Middle frontal gyrus (tissue), 1 donor: ENCODE measurements at regions not wholly inside any gene's neighbourhood (a gene's known extent, or its start where the extent isn't known, plus 50 kb on each side); places are given as distances from the start of the nearest gene placed in this dataset.
"Not testable (repeated sequence)": the region's sequence is repeated elsewhere in the genome, so short reads cannot be mapped to it uniquely, and the experiment has no call there.

Experiments used
- DNase-seq: peaks from one replicate; pipeline ENCODE4 v3.0.0-alpha.2; 2015; ENCODE audit warnings: low spot score; ENCODE audit errors: extremely low spot score

DNA sequence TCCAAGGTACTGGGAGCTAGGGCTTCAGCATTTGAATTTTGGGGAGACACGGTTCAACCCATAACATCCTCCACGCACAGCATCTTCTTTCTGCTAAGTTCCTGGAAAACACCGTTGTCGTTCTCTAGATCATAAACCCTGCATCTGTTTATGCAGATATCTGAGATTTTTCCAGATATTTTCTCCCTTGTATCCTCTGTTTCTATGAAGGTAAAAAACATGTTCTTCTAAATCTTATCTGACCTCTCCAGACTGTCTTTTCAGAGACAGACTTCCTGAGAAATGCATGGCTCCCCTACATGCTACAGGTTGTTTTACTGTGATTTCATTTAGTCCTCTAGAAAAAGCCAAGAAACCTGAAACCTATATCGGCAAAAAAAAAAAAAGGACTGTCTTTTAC, 152.3 kb upstream of the KLF3 start:
- no peak for DNase-seq

DNA sequence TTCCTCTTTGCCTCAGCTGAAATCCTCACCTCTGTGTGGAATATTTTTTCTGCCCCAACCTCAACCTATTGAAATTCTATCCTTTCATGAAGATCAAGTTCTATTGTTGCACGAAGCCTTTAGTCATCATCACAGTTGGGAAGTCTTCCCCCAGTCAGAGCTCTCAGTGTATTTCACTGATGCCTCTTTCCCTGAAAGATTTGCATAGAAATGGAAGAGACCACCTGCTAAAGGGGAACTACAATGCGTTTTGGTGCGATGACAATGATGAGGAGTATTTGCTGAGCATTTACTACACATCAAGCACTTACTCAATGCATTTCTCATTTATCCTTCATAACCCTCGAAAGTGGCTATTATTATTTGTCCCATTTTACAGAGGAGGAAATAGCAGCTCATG, 151.2 kb upstream of the KLF3 start:
- no peak for DNase-seq

DNA sequence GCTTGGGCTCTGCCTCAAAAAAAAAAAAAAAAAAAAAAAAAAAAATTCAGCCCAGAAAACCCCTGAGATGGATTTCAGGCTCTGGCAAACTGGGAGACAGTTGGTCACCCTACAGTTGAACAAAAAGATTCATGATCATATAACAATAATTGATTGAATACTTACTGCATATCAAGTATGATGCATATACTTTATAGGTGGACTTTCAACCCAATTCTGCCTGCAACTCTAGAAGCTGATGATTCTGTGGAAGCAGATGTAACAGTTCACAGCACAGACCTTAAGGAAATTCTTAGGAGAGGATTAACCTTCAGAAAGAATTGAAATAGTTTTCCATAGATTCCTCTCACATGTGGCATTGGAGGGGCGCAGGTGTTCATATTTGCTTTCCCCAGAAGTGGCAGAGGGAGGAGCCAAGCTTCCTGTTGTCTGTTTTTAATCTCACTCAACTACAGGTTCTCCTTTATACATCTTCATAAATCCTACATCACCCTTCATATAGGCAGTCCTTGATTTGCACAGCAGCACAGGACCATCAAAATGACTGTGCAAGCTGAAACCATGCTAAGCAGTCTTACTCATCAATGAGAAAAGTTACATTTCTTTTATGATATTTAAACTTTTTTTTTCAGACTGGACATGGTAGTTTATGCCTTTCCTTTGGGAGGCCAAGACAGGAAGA, 149.4 kb upstream of the KLF3 start:
- DNase-seq = no peak

DNA sequence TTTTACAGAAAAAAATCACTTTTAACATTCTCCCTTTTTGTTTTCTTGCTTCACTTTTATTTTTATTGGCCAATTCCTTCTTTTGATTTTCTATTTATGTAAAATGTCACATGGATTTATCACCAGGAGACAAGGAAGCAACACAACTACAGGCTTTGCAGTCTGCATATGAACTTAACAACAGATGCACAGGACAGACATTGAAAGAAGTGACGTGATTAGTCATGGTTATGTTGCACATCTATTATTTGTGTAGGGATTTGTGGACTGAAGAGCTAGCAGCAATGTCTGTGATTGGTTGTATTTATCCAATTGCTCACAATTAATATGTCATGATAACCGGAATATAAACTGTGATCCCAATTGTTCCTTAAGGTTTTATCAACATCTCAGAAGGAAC, 147.8 kb upstream of the KLF3 start:
- no peak for DNase-seq

DNA sequence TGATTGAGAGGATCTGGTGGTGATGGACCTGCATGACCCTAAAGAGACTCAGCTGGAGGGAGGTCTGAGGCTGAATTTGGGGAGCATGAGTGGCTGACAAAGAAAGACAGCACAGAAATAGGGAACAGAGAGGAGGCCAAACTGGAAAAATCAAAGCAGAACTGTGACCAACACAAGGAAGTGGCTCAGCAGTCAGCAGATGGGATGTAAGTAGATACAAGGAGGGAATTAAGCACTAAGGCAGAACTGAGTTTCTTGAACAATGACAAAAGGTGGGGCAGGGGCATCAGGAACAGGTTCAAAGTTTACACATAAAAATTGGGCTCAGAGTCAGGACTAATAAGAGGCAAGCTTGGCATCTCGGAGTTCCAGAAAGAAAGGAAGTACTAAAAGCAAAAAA, 144.3 kb upstream of the KLF3 start:
- DNase-seq = no peak

DNA sequence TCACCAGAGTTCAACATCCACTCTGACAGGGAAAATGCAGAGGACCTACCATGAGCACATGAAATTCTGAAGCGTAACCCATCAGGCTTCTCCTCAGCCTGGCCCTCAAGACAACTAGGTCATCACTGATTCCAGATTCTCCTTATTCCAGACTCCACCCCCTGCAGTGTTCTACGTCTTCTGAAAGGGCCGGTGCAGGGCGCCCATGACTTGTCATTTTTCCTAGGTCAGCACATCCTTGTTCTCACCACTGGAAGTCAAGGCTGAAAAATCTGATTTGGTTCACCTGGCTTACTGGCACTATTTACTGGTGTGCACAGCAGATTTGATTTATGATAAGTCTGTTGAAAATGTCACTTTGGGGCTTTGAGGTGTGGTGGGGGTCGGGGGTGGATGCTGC, 140.9 kb upstream of the KLF3 start:
- no peak for DNase-seq

DNA sequence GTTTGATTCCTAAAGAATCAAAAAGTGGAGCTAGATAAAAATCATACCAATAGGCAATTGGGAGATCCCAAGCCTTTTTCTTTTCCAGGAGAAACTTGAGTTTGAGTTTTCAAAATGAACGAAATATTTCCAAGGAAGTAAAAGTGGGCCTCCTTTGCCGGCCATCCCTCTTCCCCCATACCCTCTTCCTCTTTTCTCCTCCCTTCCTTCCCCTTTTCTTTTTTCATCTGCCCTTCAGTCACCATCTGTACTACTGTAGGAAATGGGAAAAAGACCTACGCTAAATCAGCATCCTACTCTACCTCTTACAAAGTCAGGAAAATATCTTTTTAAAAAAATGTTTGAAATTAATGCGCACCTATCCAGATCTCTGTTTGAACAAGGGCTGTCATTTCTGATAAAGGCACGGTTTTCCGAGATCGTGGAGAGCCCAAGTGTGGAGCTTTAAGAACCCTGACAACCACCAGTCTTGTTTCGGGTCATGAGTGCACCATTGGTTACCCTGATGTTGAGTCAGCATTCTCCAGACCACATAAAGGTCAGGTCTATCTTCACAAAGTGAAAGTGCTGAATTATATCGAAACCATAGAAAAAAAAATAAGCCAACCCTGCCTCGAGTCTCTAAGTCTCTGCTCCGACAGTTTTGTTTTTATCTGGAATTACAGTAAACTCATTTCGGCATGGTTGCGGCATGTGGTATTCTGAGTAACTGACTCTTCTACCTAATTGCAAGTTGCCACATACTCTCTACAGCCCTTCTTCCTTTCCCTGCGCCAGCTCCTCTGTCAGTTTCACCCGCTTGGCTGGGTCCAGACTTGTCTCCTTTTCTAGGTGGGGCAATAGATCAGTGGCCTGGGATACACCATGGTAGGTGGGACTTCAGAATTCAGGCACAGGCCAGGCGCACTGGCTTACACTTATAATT, 140.2 kb upstream of the KLF3 start:
- no peak for DNase-seq

DNA sequence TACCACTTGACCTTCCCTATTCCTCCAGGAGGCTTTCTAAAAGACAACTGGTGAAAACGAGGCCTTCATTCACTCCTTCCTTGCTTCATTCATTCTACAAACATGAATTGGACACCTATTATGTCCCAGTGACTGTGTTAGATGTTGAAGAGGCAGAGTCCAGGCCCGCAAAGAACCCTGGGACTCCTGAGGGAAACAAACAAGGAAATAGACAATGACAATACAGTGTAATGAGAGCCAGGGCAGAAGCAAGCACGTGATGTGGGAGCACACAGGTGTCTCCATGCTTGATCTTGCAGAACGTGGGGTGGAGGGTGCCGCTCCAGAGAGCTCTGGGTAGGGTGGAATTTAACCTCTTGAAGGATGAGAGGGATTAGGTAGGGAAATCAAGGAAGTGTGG, 137.6 kb upstream of the KLF3 start:
- no peak for DNase-seq

DNA sequence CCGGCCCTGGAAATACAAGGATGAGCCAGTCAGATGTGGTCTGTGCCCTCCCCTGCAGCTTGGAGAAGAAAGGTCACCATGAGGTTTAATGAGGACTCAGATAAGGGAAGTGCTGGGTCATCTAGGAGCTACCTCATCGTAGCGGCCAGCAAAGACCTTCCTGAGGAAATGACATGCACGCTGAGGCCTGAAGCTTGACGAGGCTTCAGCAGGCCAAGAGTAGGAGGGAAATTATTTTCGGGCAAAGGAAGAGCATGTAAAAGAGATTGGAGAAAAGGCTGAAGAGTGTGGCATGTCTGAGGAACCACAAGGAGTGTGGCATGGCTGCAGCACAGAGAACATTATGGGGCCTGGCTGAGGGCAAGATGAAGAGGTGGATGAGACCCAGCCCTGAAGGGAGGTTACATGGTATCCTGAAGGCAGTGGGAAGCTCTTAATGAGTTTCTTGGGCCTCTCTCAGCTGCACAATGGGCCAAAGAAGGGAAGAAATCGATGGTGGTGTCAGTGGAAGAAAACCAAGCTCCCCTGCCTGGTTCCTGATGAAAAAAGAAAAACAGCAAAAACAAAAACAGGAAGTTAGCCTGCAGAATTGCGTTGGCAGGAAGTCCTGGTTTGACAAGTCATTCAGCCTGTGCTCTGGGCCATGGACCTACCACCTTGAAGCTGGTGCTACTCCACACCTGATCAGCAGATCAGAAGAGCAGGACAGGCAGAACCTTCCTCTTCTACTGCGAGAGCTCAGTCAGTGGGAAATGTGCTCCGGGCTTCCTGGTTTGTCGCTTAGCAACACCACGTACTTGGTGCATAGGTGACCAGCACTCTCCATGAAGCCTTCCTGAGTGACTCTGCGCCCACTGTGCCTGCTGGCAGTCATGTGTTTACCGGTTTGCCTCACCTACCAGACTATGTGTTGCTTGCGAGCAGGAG, 134.5 kb upstream of the KLF3 start:
- no peak for DNase-seq

DNA sequence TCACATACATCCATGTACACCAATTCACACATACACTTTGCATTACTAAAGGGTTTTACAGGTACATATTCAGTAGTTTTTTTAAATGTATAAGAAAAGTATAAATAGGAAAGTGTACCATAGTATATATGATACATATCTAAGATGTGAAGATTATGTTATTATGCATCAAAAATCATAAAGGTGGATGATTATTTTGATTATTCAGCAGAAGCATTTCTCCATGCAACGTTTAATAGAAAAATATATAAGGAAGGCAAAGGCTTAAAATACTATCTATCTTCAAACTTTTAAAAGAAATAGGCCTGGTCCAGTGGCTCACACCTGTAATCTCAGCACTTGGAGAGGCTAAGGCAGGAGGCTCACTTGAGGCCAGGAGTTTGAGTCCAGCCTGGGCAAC, 133.5 kb upstream of the KLF3 start:
- no peak for DNase-seq

DNA sequence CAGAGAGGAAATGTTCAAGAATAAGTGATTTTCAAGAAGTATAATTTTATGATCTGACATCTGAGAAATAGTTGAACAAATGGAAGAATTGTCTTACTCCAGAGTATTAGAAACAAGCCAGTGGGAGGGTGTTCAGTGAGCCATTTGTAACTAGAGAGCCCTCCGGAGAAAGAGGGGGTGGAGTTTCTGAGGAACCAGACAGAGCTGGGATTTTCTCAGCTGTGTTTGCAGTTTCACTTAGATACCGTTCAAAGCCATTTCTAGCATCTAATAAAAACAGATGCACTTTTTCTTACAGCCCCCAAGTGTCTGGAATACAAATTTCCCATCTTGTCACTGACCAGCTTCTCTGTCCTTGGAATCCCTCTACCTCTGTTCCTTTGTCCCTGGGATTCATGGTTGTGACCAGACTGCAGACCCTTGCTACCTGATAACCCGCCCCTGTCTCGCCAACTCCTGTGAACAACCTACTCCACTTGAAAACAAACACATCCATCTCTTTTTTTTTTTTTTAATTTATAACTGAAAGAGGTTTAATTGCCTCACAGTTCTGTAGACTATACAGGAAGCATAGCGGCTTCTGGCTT, 132.8 kb upstream of the KLF3 start:
- DNase-seq = no peak

DNA sequence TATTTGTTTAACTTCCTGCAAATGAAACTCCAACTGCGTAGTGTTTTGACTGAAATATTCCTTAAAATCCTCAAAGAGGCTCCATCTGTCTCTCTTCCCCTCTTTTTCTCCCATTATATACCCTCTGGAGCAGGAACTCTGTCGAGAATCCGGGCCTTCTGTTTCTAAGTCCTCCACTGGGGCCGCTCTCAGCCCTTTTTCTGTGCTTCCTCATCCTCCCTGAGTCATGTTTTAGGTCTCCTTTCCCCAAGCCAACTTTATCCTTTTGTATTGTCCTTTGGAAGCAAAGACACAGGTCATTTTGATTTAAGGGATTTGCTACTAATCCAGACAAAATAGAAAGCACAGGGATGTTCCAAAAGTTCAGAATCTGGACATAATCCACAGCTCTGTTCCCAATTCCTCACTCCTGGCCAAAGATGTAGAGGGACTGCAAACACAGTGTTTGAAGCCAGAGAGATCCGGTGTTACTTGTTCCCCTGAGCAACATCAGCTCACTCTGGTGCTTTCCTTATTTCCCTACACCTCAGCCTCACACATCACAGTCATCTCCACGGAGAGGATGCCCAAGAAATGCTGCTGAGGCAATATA, 131.0 kb upstream of the KLF3 start:
- no peak for DNase-seq

DNA sequence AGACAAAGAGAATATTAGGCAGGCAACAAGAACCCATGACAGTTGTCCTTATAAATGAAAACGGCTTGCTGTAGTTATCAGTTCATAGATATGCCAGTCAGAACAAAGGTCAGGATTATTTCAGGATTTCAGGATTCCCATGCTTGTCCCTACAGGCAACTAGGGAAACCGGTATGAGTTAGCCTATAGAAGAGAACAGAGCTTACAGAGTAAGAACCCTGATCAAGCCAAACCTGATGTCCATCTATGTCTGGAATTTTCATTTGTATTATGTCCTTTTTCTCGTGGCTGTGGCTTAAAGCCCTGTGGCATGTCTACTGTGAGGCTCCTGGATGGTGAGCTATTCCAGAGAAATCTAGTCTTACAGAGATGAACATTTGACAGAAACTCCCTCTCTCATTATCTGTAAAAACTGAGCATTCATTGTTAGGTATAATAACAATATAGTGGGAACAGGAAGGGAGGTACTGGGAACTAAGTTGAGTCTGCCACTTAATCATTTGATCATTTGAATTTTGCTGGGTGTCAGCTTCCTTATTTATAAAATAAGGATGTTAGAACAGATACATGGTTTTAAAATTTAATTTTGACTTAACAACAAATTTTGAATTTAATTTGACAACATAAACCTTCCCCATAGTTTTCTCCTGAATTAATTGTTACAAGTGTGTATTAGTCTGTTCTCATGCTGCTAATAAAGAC, 129.5 kb upstream of the KLF3 start:
- no peak for DNase-seq

DNA sequence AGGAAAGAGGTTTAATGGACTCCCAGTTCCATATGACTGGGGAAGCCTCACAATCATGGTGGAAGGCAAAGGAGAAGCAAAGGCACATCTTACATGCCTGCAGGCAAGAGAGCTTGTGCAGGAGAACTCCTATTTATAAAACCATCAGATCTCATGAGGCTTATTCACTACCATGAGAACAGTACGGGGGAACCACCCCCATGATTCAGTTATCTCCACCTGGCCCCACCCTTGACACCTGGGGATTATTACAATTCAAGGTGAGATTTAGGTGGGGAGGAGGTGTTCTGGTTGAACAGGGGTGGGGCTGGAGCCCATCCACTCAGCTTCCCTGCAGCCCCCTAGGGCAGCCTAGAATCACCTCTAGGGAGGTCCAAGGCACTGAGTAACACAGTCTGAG, 128.9 kb upstream of the KLF3 start:
- not testable (repeated sequence) for DNase-seq

DNA sequence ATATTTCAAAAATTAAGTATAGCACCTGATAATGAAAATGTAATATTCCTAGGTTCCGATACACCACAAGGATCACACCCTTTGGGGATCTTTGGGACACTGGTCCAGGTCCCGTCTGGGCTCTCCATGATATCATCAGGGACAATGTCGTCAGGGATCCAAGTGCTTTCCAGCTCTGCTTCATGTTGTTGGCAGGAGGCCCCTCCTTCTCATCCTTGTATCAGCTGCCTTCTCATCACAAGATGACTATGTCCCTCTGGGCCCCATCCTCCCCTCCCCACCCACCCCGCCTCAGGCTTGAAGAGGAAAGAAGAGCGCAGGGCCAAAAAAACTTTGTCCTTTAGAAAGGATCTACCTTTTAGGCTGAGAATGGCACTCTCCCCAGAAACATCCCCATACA, 128.3 kb upstream of the KLF3 start:
- DNase-seq = no peak

DNA sequence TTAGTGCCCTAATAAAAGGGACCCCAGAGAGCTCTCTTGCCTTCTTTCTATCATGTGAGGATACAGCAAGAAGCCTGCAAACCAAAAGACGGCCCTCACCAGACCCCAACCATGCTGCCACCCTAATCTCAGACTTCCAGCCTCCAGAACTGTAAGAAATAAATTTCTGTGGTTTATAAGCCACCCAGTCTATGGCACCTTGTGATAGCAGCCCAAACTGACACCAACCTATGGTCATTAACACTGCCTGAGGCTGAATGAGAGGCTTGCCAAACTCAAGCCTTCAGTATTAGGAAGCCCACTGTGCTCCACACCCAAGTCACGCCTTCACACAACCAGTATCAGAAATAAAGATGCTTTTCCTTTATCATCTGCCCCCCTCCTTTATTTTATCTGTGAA, 127.3 kb upstream of the KLF3 start:
- no peak for DNase-seq

DNA sequence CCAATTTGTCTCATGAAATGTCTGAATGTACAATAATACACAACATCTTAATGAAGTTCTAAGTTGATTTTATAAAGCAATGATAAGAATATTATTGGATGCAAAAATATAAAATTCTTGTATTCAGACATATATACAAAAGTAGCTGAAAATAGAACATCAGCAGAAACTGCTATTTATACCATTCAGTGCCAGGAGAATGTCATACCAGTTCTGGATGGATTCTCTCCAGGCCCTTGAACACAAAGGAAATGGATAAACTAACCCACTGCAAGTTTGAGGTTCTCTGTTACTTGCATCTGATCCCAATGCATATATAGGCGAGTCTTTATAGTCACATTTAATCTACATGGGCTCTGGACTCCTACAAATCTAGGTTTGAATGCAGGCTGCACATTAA, 126.3 kb upstream of the KLF3 start:
- no peak for DNase-seq

DNA sequence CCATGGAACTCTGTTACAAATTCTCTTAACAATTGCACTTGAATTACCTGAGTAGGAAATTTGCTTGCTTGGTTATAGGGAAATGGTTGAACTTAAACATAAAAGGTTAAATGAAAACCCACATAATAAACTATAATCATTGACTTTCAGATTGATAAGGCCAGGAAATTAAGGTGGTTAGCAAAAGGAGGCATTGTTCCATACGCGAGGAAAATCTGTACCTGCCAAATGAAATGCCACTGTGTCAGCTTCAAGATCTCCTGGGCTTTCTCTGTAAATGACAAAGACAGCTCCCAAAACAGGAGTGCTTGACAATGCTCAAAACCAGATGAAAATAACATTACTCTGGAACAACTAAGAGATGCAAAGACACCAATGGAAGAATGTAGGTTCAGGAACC, 125.5 kb upstream of the KLF3 start:
- no peak for DNase-seq

DNA sequence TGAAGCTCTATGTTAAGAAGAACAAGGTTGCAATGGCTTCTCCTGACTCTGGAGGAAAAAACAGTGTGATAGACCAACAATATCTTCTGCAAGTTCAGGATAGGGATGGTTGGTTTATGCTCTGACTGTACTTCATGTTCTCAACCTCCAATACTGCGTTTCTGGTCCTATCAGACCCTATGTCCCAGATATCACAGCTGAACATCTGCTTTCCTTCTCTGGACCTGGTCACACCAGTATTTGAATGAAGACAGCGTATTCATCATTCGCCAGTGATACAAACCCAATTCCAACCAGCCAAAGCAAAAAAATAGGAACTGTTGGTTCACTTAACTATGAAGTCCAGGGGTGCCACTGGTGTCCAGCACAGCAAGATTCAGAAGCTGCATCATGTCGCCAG, 124.5 kb upstream of the KLF3 start:
- DNase-seq = no peak

DNA sequence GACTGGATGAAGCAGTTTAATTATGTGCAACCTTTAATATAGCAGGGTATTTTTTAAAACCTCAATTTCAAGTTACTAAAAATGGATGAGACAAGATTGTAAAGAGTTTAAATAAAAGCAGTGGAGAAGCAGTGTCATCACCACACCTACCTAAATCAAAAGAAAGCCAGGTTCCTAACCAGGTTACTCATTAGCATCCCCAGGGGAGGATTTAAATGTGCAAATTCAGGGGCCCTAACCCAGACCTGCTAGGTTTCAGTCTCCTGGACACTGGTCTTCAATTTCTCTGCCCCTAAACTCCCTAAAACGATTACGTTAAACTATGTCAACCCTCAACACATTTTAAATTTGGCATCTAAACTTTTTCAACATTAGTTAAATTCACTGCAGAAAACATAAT, 116.9 kb upstream of the KLF3 start:
- DNase-seq = no peak

DNA sequence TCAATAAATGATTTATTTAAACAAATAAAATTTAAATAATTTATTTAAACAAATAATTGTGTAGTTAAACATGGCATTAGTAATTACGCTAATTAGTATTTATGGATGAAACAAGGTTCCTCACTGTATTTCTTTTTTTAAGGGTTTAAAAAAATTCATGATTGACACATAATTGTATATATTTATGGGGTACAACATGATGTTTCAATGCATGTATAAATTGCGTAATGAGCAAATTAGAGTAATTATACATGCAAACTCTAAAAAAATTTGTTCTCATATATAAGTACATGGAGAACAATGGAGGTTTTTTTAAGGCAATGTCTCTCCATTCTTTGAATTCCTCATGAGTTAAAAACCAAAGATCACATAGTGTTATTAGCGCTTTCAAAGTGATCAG, 115.7 kb upstream of the KLF3 start:
- DNase-seq = no peak
